SK-N-SH (cell line): ENCODE measurements at regions not wholly inside any gene's neighbourhood (a gene's known extent, or its start where the extent isn't known, plus 50 kb on each side); places are given as distances from the start of the nearest gene placed in this dataset.

ENCODE experiments used
- CTCF ChIA-PET: fragments of 300-600, 350-600 bp; formaldehyde crosslinking; extraction: SDS; loops from one replicate; lab custom pipeline; 2021; lab: Yijun Ruan, JAX
- POLR2A ChIA-PET: fragments of 350-600 bp; sonication (Branson Sonifier 250); formaldehyde crosslinking; extraction: SDS; loops from one replicate; lab custom pipeline; 2020; ENCODE audit warnings: antibody characterized with exemption, inconsistent platforms; lab: Yijun Ruan, JAX
- DNase-seq: peaks from one replicate; pipeline ENCODE4 v3.0.0; 2012
- H2AFZ ChIP-seq: fragments of 200-600 bp; sonication (generic); 2 replicates; pipeline ENCODE4 v1.8.1; 2016; ENCODE audit warnings: antibody characterized with exemption, mild to moderate bottlenecking, low read depth
- H3F3A ChIP-seq: fragments of 200-600 bp; sonication (generic); replicated peaks from 2 replicates; pipeline ENCODE3; 2016; ENCODE audit warnings: antibody characterized with exemption, mild to moderate bottlenecking; ENCODE audit not compliant: insufficient read depth
- H3K27ac ChIP-seq, 2 experiments: fragments of 200-500 bp in 1 of 2; fragments of 200-600 bp in 1 of 2; sonication (Bioruptor generic) in 1 of 2; sonication (generic), shearing (Covaris generic) in 1 of 2; 2 replicates each; pipeline versions ENCODE4 v1.5.1 to v1.6.1; 2014 to 2016; ENCODE audit warnings: low read depth in 2 of 2, inconsistent platforms in 1 of 2, low read length in 1 of 2, mild to moderate bottlenecking in 1 of 2, mixed read lengths in 1 of 2
- H3K27me3 ChIP-seq: fragments of 200-600 bp; sonication (generic), shearing (Covaris generic); 2 replicates; pipeline ENCODE4 v1.6.1; 2016; ENCODE audit warnings: mixed run types; ENCODE audit not compliant: insufficient read depth
- H3K36me3 ChIP-seq, 2 experiments: fragments of 200-500 bp in 1 of 2; fragments of 200-600 bp in 1 of 2; sonication (Bioruptor generic) in 1 of 2; sonication (generic) in 1 of 2; replicated peaks in 1 of 2; 2 replicates each; pipeline versions ENCODE3 to v1.5.1; 2014 to 2016; ENCODE audit warnings: low read length in 1 of 2, mild to moderate bottlenecking in 1 of 2; ENCODE audit not compliant: insufficient read depth in 2 of 2, control insufficient read depth in 1 of 2
- H3K4me1 ChIP-seq, 2 experiments: fragments of 200-500 bp in 1 of 2; fragments of 200-600 bp in 1 of 2; sonication (Bioruptor generic) in 1 of 2; sonication (generic), shearing (Covaris generic) in 1 of 2; 2 replicates each; pipeline versions ENCODE4 v1.5.1 to v1.6.1; 2014 to 2016; ENCODE audit warnings: low read depth in 1 of 2, low read length in 1 of 2, mixed run types in 1 of 2; ENCODE audit not compliant: insufficient read depth in 2 of 2, control insufficient read depth in 1 of 2
- H3K4me2 ChIP-seq: fragments of 200-600 bp; sonication (generic), shearing (Covaris generic); 2 replicates; pipeline ENCODE4 v1.6.1; 2017; ENCODE audit warnings: mixed run types
- H3K4me3 ChIP-seq, 2 experiments: fragments of 200-500 bp in 1 of 2; fragments of 200-600 bp in 1 of 2; sonication (Bioruptor generic) in 1 of 2; sonication (generic), shearing (Covaris generic) in 1 of 2; 2 replicates each; pipeline versions ENCODE4 v1.5.1 to v1.8.1; 2014 to 2016; ENCODE audit warnings: low read depth in 2 of 2, inconsistent platforms in 1 of 2, low read length in 1 of 2, mild to moderate bottlenecking in 1 of 2, mixed read lengths in 1 of 2, moderate library complexity in 1 of 2
- H3K79me2 ChIP-seq: fragments of 200-600 bp; sonication (generic); 2 replicates; pipeline ENCODE4 v1.8.1; 2017; ENCODE audit warnings: mild to moderate bottlenecking; ENCODE audit not compliant: insufficient read depth
- H3K9ac ChIP-seq: fragments of 200-600 bp; sonication (generic); 2 replicates; pipeline ENCODE4 v1.6.1; 2017; ENCODE audit warnings: mixed run types
- H3K9me2 ChIP-seq: fragments of 200-600 bp; sonication (generic); 2 replicates; pipeline ENCODE4 v1.6.1; 2017; ENCODE audit warnings: mixed run types
- H3K9me3 ChIP-seq: fragments of 200-600 bp; sonication (generic); 2 replicates; pipeline ENCODE4 v1.6.1; 2017; ENCODE audit warnings: mixed run types, mild to moderate bottlenecking, moderate library complexity
- H4K20me1 ChIP-seq: fragments of 200-600 bp; sonication (generic); 2 replicates; pipeline ENCODE4 v1.6.1; 2017; ENCODE audit warnings: mild to moderate bottlenecking, mixed run types; ENCODE audit not compliant: insufficient read depth
- CHD2 ChIP-seq: fragments of 150-350 bp; IDR thresholded peaks from 2 replicates; pipeline ENCODE4 v1.6.1; 2018; ENCODE audit warnings: low read length; ENCODE audit not compliant: partially characterized antibody
- ELF1 ChIP-seq: IDR thresholded peaks from 2 replicates; pipeline ENCODE4 v1.4.0; 2012
- EZH2phosphoT487 ChIP-seq: fragments of 200-600 bp; sonication (generic); IDR thresholded peaks from 2 replicates; pipeline ENCODE4 v1.6.1; 2017; ENCODE audit warnings: low read depth, mixed run types, mild to moderate bottlenecking, antibody characterized with exemption, moderate library complexity, borderline replicate concordance
- FOSL2 ChIP-seq: IDR thresholded peaks from 2 replicates; pipeline ENCODE4 v1.4.0; 2012; ENCODE audit warnings: low read depth, mild to moderate bottlenecking, moderate library complexity, borderline replicate concordance
- FOXJ3 ChIP-seq: sonication (generic); formaldehyde crosslinking; IDR thresholded peaks from 2 replicates; pipeline ENCODE4 v1.5.1; 2020; ENCODE audit warnings: mild to moderate bottlenecking, missing genetic modification reagents
- FOXM1 ChIP-seq: IDR thresholded peaks from 2 replicates; pipeline ENCODE4 v1.4.0; 2012; ENCODE audit warnings: low read depth, mild to moderate bottlenecking
- GABPA ChIP-seq: IDR thresholded peaks from 2 replicates; pipeline ENCODE4 v1.4.0; 2012; ENCODE audit warnings: low read depth, mild to moderate bottlenecking
- GATA2 ChIP-seq: sonication (generic); formaldehyde crosslinking; IDR thresholded peaks from 2 replicates; pipeline ENCODE4 v1.5.0; 2020; ENCODE audit warnings: mild to moderate bottlenecking, missing genetic modification reagents
- IRF3 ChIP-seq: fragments of 150-350 bp; IDR thresholded peaks from 2 replicates; pipeline ENCODE4 v1.6.1; 2016; ENCODE audit warnings: mild to moderate bottlenecking, low read depth, low read length
- JUND ChIP-seq: IDR thresholded peaks from 2 replicates; pipeline ENCODE4 v1.4.0; 2012
- MAX ChIP-seq: IDR thresholded peaks from 2 replicates; pipeline ENCODE4 v1.4.0; 2012; ENCODE audit warnings: low read depth
- MEF2A ChIP-seq: IDR thresholded peaks from 2 replicates; pipeline ENCODE4 v1.4.0; 2012; ENCODE audit warnings: low read depth, borderline replicate concordance
- MXI1 ChIP-seq: IDR thresholded peaks from 2 replicates; pipeline ENCODE4 v1.6.1; 2012; ENCODE audit warnings: mild to moderate bottlenecking, low read depth, low read length, improper control_type of control experiment
- NRF1 ChIP-seq: IDR thresholded peaks from 2 replicates; pipeline ENCODE4 v1.6.1; 2012; ENCODE audit warnings: low read depth, mild to moderate bottlenecking, low read length
- PBX3 ChIP-seq: IDR thresholded peaks from 2 replicates; pipeline ENCODE4; 2012
- POLR2AphosphoS5 ChIP-seq: IDR thresholded peaks from 2 replicates; pipeline ENCODE4 v1.6.1; 2012; ENCODE audit warnings: low read depth, low read length
- RCOR1 ChIP-seq: fragments of 150-350 bp; IDR thresholded peaks from 2 replicates; pipeline ENCODE4 v1.6.1; 2017; ENCODE audit warnings: antibody characterized with exemption, low read length
- RFX5 ChIP-seq: IDR thresholded peaks from 2 replicates; pipeline ENCODE4 v1.6.1; 2012; ENCODE audit warnings: mild to moderate bottlenecking, improper control_type of control experiment, low read length
- RXRA ChIP-seq: IDR thresholded peaks from 2 replicates; pipeline ENCODE4 v1.4.0; 2012; ENCODE audit warnings: low read depth, mild to moderate bottlenecking, borderline replicate concordance
- SMC3 ChIP-seq: IDR thresholded peaks from 2 replicates; pipeline ENCODE4 v1.6.1; 2012; ENCODE audit warnings: low read depth, low read length, improper control_type of control experiment
- TCF12 ChIP-seq: IDR thresholded peaks from 2 replicates; pipeline ENCODE4 v1.4.0; 2012
- USF1 ChIP-seq: IDR thresholded peaks from 2 replicates; pipeline ENCODE4 v1.4.0; 2012; ENCODE audit warnings: low read depth, borderline replicate concordance
- USF2 ChIP-seq: fragments of 150-350 bp; IDR thresholded peaks from 2 replicates; pipeline ENCODE4 v1.6.1; 2017; ENCODE audit warnings: antibody characterized with exemption, low read length, low read depth, borderline replicate concordance
- WGBS: methylation state at CpG from one replicate; pipeline ENCODE4 v1.1.6; 2017; ENCODE audit warnings: low lambda C conversion rate; 5-methylcytosine and 5-hydroxymethylcytosine counted together

GRCh38 chr5:17794201-17794600, 159.9 kb downstream of the TAF11L14 start:
- TF ChIP-seq MEF2A (no peak), USF2 (no peak), USF1 (no peak), GABPA (no peak), NRF1 (no peak), CHD2 (no peak), FOXJ3 (no peak)
- Histone ChIP-seq H3K79me2 (no peaks in the 10 kb centered on the region), H2AFZ (no peak overlapping the region)

GRCh38 chr5:17794815-17795214, 160.6 kb downstream of the TAF11L14 start:
- no peaks in the 10 kb centered on the region for H3K36me3 ChIP-seq
- no peaks in the 10 kb centered on the region for H3K9me2 ChIP-seq
- H3K9me3 ChIP-seq = no peaks in the 10 kb centered on the region
- ChIA-PET CTCF (no interaction called here), POLR2A (no interaction called here)
- no peaks in the 10 kb centered on the region for H3K4me1 ChIP-seq
- no peak overlapping the region for H3K9ac ChIP-seq
- H3F3A ChIP-seq = no peaks in the 10 kb centered on the region
- WGBS = 15% methylated on average over 2 of the region's 2 CpGs
- no peak overlapping the region for H3K4me3 ChIP-seq
- H3K79me2 ChIP-seq = no peaks in the 10 kb centered on the region
- DNase-seq = no peak
- no peaks in the 10 kb centered on the region for H3K27me3 ChIP-seq
- H3K27ac ChIP-seq = no peak overlapping the region
- no peak overlapping the region for H3K4me2 ChIP-seq
- no peaks in the 10 kb centered on the region for H4K20me1 ChIP-seq
- no peak overlapping the region for H2AFZ ChIP-seq
- TF ChIP-seq PBX3 = no peak
- TF ChIP-seq NRF1 = no peak
- TF ChIP-seq JUND = no peak
- TF ChIP-seq TCF12 = no peak
- TF ChIP-seq RXRA = no peak
- TF ChIP-seq SMC3 = no peak
- no peak for TF ChIP-seq MXI1
- no peak for TF ChIP-seq RCOR1
- no peak for TF ChIP-seq ELF1
- no peak for TF ChIP-seq EZH2phosphoT487
- TF ChIP-seq IRF3 = no peak
- no peak for TF ChIP-seq RFX5
- no peak for TF ChIP-seq FOSL2
- TF ChIP-seq FOXM1 = no peak
- TF ChIP-seq GATA2 = no peak
- no peak for TF ChIP-seq MAX
- no peak for TF ChIP-seq POLR2AphosphoS5
- no peak for TF ChIP-seq GABPA

More at GRCh38 chr5:17794201-17794600, 159.9 kb downstream of the TAF11L14 start:
- no peak overlapping the region for H3K9ac ChIP-seq
- no peaks in the 10 kb centered on the region for H3K4me1 ChIP-seq
- H3K9me2 ChIP-seq = no peaks in the 10 kb centered on the region
- no peak overlapping the region for H3K4me3 ChIP-seq
- no peak overlapping the region for H3K4me2 ChIP-seq
- POLR2A ChIA-PET = no interaction called here
- 15% methylated on average over 3 of the region's 3 CpGs for WGBS
- H3K9me3 ChIP-seq = no peaks in the 10 kb centered on the region
- no peaks in the 10 kb centered on the region for H4K20me1 ChIP-seq
- no peaks in the 10 kb centered on the region for H3K36me3 ChIP-seq
- no peak for DNase-seq
- H3K27ac ChIP-seq = no peak overlapping the region
- H3F3A ChIP-seq = no peaks in the 10 kb centered on the region
- H3K27me3 ChIP-seq = no peaks in the 10 kb centered on the region
- CTCF ChIA-PET = interaction anchor here (1.2 kb wide), 1 partner anchor 8 kb away, joined by 3 read pairs; no protein-coding TSS in a partner anchor
